Upper lobe of right lung (tissue), 1 donor: ENCODE measurements at regions not wholly inside any gene's neighbourhood (a gene's known extent, or its start where the extent isn't known, plus 50 kb on each side); places are given as distances from the start of the nearest gene placed in this dataset.

Experiments
- ATAC-seq: fragments of 200-7000 bp; cut with Tn5 transposase; one replicate; pipeline ENCODE4 v1.9.1; 2020; ENCODE audit warnings: mild to moderate bottlenecking, moderate library complexity
- DNase-seq: peaks from one replicate; pipeline ENCODE4 v3.0.0-alpha.2; 2020
- H3K27ac ChIP-seq: fragments of 200-600 bp; one replicate; pipeline ENCODE4 v1.8.0; 2022
- H3K27me3 ChIP-seq: fragments of 200-600 bp; one replicate; pipeline ENCODE4 v1.8.0; 2022; ENCODE audit warnings: mild to moderate bottlenecking
- H3K36me3 ChIP-seq: fragments of 200-600 bp; one replicate; pipeline ENCODE4 v1.8.0; 2022
- H3K4me1 ChIP-seq: fragments of 200-600 bp; one replicate; pipeline ENCODE4 v1.8.0; 2022
- H3K4me3 ChIP-seq: fragments of 200-600 bp; one replicate; pipeline ENCODE4 v1.8.0; 2022; ENCODE audit warnings: mild to moderate bottlenecking
- H3K9me3 ChIP-seq: fragments of 200-600 bp; one replicate; pipeline ENCODE4 v1.8.0; 2022
- CTCF ChIP-seq: fragments of 200-600 bp; IDR thresholded peaks from one replicate; pipeline ENCODE4 v1.8.0; 2022; ENCODE audit warnings: antibody characterized with exemption
- intact Hi-C: fragments of 100-400 bp; cut with DNase I; formaldehyde crosslinking; loops from one replicate; pipeline ENCODE4 v1.11.0; 2022
- donor health status: DM: no; HTN: yes; CAD: no; lungs with severe emphysema.

GRCh38 chr5:125505115-125505514, 758.7 kb upstream of the ZNF608 start:
- Histone ChIP-seq H3K4me3 (no peak overlapping the region), H3K36me3 (no peaks in the 10 kb centered on the region), H3K9me3 (no peaks in the 10 kb centered on the region), H3K27me3 (no peaks in the 10 kb centered on the region), H3K27ac (no peak overlapping the region), H3K4me1 (no peaks in the 10 kb centered on the region)
- DNase-seq (no peak), ATAC-seq (no peak)
- intact Hi-C loops: no loop called here
- no peak for TF ChIP-seq CTCF

GRCh38 chr5:125506124-125506523, 759.7 kb upstream of the ZNF608 start:
- DNase-seq: no peak
- no peaks in the 10 kb centered on the region for H3K27me3 ChIP-seq
- no peaks in the 10 kb centered on the region for H3K36me3 ChIP-seq
- no peak for TF ChIP-seq CTCF
- H3K27ac ChIP-seq: no peak overlapping the region
- intact Hi-C loops: no loop called here
- no peak overlapping the region for H3K4me3 ChIP-seq
- H3K9me3 ChIP-seq: no peaks in the 10 kb centered on the region
- ATAC-seq: no peak
- no peaks in the 10 kb centered on the region for H3K4me1 ChIP-seq

GRCh38 chr5:125508225-125508624, 761.8 kb upstream of the ZNF608 start:
- Histone ChIP-seq H3K4me1 (no peaks in the 10 kb centered on the region), H3K27me3 (no peaks in the 10 kb centered on the region), H3K36me3 (no peaks in the 10 kb centered on the region), H3K27ac (no peak overlapping the region), H3K4me3 (no peak overlapping the region), H3K9me3 (no peaks in the 10 kb centered on the region)
- DNase-seq (no peak), ATAC-seq (no peak)
- TF ChIP-seq CTCF: no peak
- intact Hi-C loops: no loop called here

- no peak overlapping the region for H3K4me3 ChIP-seq
- H3K27ac ChIP-seq: no peak overlapping the region
- DNase-seq (no peak), ATAC-seq (no peak)
- H3K27me3 ChIP-seq: no peaks in the 10 kb centered on the region
- no peaks in the 10 kb centered on the region for H3K36me3 ChIP-seq
- TF ChIP-seq CTCF: no peak
- H3K9me3 ChIP-seq: no peaks in the 10 kb centered on the region
- intact Hi-C loops: no loop called here
- H3K4me1 ChIP-seq: no peaks in the 10 kb centered on the region
These were observed 764.2 kb upstream of the ZNF608 start for GRCh38 chr5:125510651-125511050.

GRCh38 chr5:125517973-125518550, 771.6 kb upstream of the ZNF608 start:
- Histone ChIP-seq H3K27me3 (no peaks in the 10 kb centered on the region), H3K36me3 (no peaks in the 10 kb centered on the region), H3K4me1 (no peaks in the 10 kb centered on the region), H3K27ac (no peak overlapping the region), H3K9me3 (no peaks in the 10 kb centered on the region), H3K4me3 (no peak overlapping the region)
- TF ChIP-seq CTCF: no peak
- DNase-seq (no peak), ATAC-seq (no peak)
- intact Hi-C loops: no loop called here

- H3K4me1 ChIP-seq: no peaks in the 10 kb centered on the region
- no peaks in the 10 kb centered on the region for H3K9me3 ChIP-seq
- ATAC-seq (no peak), DNase-seq (no peak)
- no peaks in the 10 kb centered on the region for H3K27me3 ChIP-seq
- H3K4me3 ChIP-seq: no peak overlapping the region
- TF ChIP-seq CTCF: no peak
- H3K36me3 ChIP-seq: no peaks in the 10 kb centered on the region
- intact Hi-C loops: no loop called here
- no peak overlapping the region for H3K27ac ChIP-seq
These were observed 774.9 kb upstream of the ZNF608 start for GRCh38 chr5:125521289-125521688.
